ENCODE measurements at regions not wholly inside any gene's neighbourhood (a gene's known extent, or its start where the extent isn't known, plus 50 kb on each side); places are given as distances from the start of the nearest gene placed in this dataset.
"Not testable (repeated sequence)": the region's sequence is repeated elsewhere in the genome, so short reads cannot be mapped to it uniquely, and the experiment has no call there.

- no peak for TF ChIP-seq CTCF (IDR thresholded peaks at IDR 0.05)
- no peaks in the 10 kb centered on the region for H3K36me3 Mint-ChIP-seq (ENCODE audit: unreplicated experiment)
- peaks cover 34% of the 10 kb centered on the region for H3K9me3 Mint-ChIP-seq (ENCODE audit: unreplicated experiment)
- no peak overlapping the region for H3K4me3 Mint-ChIP-seq (ENCODE audit: unreplicated experiment)
- no peaks in the 10 kb centered on the region for H3K27me3 Mint-ChIP-seq (ENCODE audit: unreplicated experiment)
- H3K4me1 Mint-ChIP-seq (ENCODE audit: unreplicated experiment) = no peaks in the 10 kb centered on the region
- H3K27ac Mint-ChIP-seq (ENCODE audit: unreplicated experiment) = no peak overlapping the region
- no peak for DNase-seq (ENCODE audit: extremely low spot score, unreplicated experiment)
Observed at GRCh38 chr2:122713800-122714199, 958.3 kb downstream of the TSN start.

- not testable (repeated sequence) for DNase-seq (ENCODE audit: extremely low spot score, unreplicated experiment); H3K4me1 Mint-ChIP-seq (ENCODE audit: unreplicated experiment); H3K36me3 Mint-ChIP-seq (ENCODE audit: unreplicated experiment); H3K9me3 Mint-ChIP-seq (ENCODE audit: unreplicated experiment); H3K4me3 Mint-ChIP-seq (ENCODE audit: unreplicated experiment); H3K27ac Mint-ChIP-seq (ENCODE audit: unreplicated experiment)
- peaks cover 15% of the 10 kb centered on the region for H3K27me3 Mint-ChIP-seq (ENCODE audit: unreplicated experiment)
Observed at GRCh38 chr2:122720822-122721221, 965.4 kb downstream of the TSN start.

- DNase-seq (ENCODE audit: extremely low spot score, unreplicated experiment) = no peak
- peaks cover 4% of the 10 kb centered on the region for H3K9me3 Mint-ChIP-seq (ENCODE audit: unreplicated experiment)
- H3K4me3 Mint-ChIP-seq (ENCODE audit: unreplicated experiment) = no peak overlapping the region
- no peaks in the 10 kb centered on the region for H3K27me3 Mint-ChIP-seq (ENCODE audit: unreplicated experiment)
- no peak for TF ChIP-seq CTCF (IDR thresholded peaks at IDR 0.05)
- H3K36me3 Mint-ChIP-seq (ENCODE audit: unreplicated experiment) = no peaks in the 10 kb centered on the region
- H3K27ac Mint-ChIP-seq (ENCODE audit: unreplicated experiment) = no peak overlapping the region
- H3K4me1 Mint-ChIP-seq (ENCODE audit: unreplicated experiment) = peaks cover 21% of the 10 kb centered on the region
Observed at GRCh38 chr2:122734766-122735424, 979.4 kb downstream of the TSN start.

GRCh38 chr2:122736279-122736678 is 980.8 kb downstream of the TSN start:
- no peak for TF ChIP-seq CTCF (IDR thresholded peaks at IDR 0.05)
- Mint-ChIP-seq H3K27me3 (ENCODE audit: unreplicated experiment) (peaks cover 6% of the 10 kb centered on the region), H3K27ac (ENCODE audit: unreplicated experiment) (no peak overlapping the region), H3K9me3 (ENCODE audit: unreplicated experiment) (peaks cover 4% of the 10 kb centered on the region), H3K36me3 (ENCODE audit: unreplicated experiment) (no peaks in the 10 kb centered on the region), H3K4me1 (ENCODE audit: unreplicated experiment) (peaks cover 21% of the 10 kb centered on the region), H3K4me3 (ENCODE audit: unreplicated experiment) (no peak overlapping the region)
- DNase-seq (ENCODE audit: extremely low spot score, unreplicated experiment) = no peak

GRCh38 chr2:122737429-122738077 is 982.1 kb downstream of the TSN start:
- Mint-ChIP-seq H3K4me3 (ENCODE audit: unreplicated experiment) (no peak overlapping the region), H3K27ac (ENCODE audit: unreplicated experiment) (no peak overlapping the region), H3K36me3 (ENCODE audit: unreplicated experiment) (no peaks in the 10 kb centered on the region), H3K4me1 (ENCODE audit: unreplicated experiment) (peaks cover 21% of the 10 kb centered on the region), H3K27me3 (ENCODE audit: unreplicated experiment) (peaks cover 11% of the 10 kb centered on the region), H3K9me3 (ENCODE audit: unreplicated experiment) (peaks cover 4% of the 10 kb centered on the region)
- no peak for DNase-seq (ENCODE audit: extremely low spot score, unreplicated experiment)
- no peak for TF ChIP-seq CTCF (IDR thresholded peaks at IDR 0.05)

Data from osteocyte (in vitro differentiated cells).